HG02678 (cell line): ENCODE measurements at regions not wholly inside any gene's neighbourhood (a gene's known extent, or its start where the extent isn't known, plus 50 kb on each side); places are given as distances from the start of the nearest gene placed in this dataset.
"Not testable (repeated sequence)": the region's sequence is repeated elsewhere in the genome, so short reads cannot be mapped to it uniquely, and the experiment has no call there.

Experiments
- ATAC-seq: cut with Tn5 transposase; IDR thresholded peaks from one replicate; pipeline ENCODE4 v1.9.1; 2021; ENCODE audit warnings: mild to moderate bottlenecking, moderate library complexity; ENCODE audit not compliant: unreplicated experiment

DNA sequence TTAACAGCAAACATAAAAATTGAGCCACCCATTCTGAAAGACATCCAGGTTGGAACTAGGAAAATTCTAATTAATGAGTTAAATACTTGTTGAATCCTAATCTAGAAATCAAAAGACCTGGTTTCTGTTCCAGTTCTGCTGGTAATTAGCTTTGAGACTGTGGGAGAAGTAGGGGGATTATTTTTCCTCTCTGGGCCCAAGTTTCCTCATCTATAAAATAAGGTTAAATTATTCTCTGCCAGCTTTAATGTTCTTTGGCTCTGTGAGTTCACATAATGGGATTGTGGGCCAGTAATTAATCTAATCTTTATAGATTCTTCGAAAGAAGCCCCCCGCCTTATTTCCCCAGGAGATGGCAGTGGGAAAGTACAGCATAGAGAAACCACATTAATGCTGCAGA lies 104.6 kb downstream of the ENC1 start:
- no peak for ATAC-seq

- ATAC-seq, result no peak
Measured at GRCh38 chr5:74534397-74535129, 106.0 kb downstream of the ENC1 start.

- ATAC-seq, result no peak
Measured at GRCh38 chr5:74530326-74531050, 110.0 kb downstream of the ENC1 start.

- no peak for ATAC-seq
Measured at GRCh38 chr5:74529101-74529500, 111.4 kb downstream of the ENC1 start.

- ATAC-seq, result no peak
Measured at GRCh38 chr5:74526111-74526510, 114.4 kb downstream of the ENC1 start.

- ATAC-seq, result not testable (repeated sequence)
Measured at GRCh38 chr5:74524767-74525166, 115.8 kb downstream of the ENC1 start.

GRCh38 chr5:74523698-74524097 lies 116.8 kb downstream of the ENC1 start:
- not testable (repeated sequence) for ATAC-seq

- ATAC-seq, result not testable (repeated sequence)
Measured at GRCh38 chr5:74522838-74523237, 117.7 kb downstream of the ENC1 start.

DNA sequence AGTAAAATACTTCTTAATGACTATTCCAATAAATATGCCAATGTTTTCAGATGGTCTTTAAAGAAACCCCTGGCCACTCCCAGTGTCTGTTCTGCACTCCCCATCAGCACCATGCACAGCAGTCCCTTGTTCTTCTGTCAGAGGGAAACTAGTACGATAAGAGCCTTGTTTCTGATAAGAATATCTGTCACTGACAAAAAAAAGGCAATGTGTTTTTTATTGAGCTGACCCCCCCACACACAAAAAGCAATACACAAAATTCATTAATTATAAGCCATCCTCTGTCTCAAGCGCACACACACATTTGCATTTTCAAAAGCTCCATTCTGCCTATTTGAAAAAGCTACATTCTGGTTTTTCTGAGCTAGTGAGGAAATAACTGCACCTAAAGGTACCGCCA lies 119.1 kb downstream of the ENC1 start:
- ATAC-seq, result no peak

DNA sequence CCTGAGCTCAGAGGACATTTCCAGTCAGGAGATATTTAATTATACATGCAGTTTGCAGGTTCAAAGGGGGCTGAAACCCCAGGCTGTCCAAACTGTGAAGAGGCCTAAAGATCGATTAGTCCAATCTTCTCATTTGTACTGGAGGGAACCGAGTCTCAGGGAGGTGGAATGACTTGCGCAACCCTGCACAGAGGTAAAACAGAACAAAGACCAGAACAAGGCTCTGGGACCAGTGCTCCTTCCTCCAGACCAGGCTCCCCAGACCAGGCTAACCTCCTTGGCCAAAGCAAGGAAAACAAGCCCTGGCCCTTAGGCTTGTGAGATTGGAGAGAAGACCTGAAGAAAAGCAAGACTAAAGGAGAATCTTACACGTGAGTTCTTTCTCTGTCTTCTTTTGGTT lies 120.8 kb downstream of the ENC1 start:
- no peak for ATAC-seq

DNA sequence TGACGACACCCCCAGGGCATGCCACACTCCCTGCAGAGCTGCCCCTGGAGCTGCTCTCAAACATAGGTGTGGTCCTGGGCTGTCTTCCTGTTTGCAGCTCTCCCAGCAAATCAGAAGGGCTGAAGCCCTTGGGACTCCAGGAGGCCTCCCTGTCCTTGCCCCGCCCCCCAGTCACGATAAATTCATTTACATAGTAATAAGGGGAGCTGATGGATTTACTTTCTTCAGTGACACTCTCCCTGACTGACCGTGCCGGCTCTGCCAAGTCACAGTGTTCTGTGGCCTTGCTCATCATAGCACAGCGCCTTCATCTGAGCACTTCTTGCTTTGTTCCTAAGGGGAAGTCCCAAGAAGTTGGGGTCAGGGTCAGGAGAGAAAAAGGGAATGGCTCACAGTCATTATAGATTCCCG lies 121.4 kb downstream of the ENC1 start:
- ATAC-seq, result no peak

GRCh38 chr5:74517700-74518099 lies 122.8 kb downstream of the ENC1 start:
- ATAC-seq, result no peak

DNA sequence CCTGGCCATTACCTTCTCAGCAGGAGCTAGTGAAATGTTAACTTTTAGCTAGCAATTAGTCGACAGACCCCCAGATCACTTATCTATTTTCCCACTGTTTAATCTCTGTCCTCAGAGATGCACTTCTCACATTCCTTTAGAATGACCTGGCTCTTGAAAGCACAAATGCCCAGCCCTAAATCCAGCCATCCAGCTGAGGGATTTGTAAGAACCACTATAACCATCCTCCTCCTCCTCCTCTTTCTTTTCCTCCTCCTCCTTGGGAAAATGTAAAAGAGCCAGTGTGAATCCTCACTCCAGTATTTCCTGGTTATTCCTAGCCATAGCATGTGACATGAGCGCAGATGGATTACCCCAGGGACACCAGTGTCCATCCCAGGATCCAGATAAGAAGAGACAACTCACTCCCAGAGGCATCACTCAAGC lies 124.3 kb downstream of the ENC1 start:
- ATAC-seq, result no peak

DNA sequence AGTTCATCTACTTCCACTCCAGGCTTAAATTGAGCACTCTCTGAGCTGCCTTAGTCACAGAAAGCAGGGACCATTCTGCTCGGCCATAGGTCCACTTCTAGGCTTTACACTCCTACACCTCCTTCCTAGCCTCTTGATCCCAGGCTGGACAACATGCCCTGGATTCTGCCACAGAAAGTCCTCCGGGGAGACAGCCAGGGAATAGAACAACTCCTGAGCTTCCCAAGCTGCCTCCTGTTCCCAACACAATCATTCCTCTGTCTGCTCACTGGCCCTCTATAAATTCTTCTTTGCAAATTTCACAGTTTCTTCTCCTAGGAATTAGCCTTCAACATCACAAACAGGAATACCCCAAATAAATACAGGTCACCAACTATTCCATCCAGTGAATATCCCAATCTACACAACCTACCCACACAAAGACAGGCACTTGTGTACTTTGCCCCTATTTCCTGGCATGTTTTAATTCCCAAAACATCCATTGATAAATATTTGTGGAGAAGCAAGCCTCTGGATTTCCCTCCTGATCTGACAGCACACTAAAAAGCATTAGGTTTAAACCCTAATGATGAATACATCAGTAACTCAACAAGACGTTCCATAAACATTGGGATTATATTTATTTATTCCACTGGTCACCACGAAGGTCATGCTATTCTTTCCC lies 125.5 kb downstream of the ENC1 start:
- ATAC-seq, result no peak

DNA sequence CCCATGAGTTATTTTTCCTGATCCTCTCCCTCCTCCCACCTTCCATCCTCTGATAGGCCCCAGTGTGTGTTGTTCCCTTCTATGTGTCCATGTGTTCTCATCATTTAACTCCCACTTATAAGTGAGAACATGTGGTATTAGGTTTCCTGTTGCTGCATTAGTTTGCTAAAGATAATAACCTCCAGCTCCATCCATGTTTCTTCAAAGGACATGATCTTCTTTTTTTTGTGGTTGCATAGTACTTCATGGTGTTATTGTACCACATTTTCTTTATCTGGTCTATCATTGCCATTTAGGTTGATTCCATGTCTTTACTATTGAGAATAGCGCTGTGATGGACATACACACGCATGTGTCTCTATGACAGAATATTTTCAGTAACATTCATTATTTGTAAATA lies 128.8 kb downstream of the ENC1 start:
- not testable (repeated sequence) for ATAC-seq

DNA sequence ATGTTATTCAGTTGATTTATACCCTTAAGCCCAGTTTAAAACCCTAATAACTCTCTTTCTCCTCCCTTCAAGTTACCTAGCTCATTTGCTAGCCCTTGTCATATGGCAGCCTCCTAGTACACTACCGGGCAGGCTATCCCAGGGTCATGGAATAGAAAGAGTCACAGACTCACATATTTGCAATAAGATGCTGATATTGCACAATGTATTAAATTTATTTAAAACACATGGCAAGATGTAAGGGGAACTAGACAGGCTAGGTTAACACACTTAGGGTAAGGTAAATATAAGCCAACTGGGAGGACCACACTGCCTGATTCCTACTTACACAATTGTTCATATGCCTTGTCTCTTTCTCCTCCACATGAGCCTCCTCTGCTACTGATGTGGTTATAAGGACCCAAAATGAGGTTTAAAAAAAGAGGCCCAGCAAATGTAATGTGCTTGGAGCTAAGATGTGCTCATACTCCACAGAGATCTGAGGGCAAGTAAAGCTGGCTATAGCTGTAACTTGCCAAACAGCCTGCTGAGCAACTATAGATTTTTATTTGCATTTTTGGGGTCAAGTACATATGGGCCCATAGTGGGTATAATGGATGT lies 130.0 kb downstream of the ENC1 start:
- ATAC-seq, result no peak

- no peak for ATAC-seq
Measured at GRCh38 chr5:74507370-74508005, 133.0 kb downstream of the ENC1 start.

GRCh38 chr5:74506119-74506518 lies 134.4 kb downstream of the ENC1 start:
- ATAC-seq, result no peak

DNA sequence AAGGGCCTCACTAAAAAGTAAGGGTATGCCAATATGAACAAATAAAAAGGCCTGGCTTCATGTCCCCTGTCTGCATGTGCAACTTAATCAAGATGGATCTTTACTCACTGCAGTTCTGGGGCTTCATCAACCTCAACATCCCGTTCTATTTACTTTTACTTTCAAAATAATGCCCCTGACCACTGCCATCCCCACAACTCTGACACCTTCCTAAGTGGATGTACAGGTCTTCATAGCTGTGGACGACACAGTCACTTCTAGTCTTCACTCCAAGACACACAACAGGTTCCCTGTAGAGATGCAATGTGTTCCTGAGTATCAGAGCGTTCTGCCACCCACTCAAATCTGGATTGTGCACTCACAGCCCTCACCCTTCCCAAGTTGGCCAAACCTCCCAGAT lies 136.1 kb downstream of the ENC1 start:
- ATAC-seq, result no peak

DNA sequence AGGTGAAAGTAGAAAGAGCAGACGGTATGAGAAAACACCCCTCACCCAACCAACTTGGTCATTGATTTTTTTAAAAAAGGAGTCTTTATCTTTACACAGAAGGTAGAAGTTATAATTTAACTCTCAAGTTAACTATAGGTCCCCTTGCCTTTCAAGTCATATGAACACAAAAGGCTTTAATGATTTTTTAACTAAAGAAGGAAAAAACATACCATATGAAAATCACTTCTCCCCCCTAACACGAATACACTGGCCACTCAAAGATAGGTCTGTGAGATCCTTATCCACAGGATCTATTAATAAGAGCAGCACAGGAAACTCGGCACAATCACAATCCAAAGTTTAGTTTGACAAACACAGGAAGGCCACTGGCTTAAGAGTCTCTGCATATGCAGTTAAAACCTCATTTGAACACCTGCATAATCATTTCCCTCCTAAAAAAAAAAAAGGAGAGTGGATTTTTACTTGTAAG lies 138.0 kb downstream of the ENC1 start:
- ATAC-seq, result no peak
